Esophagus muscularis mucosa (tissue), 3 donors: ENCODE measurements at regions not wholly inside any gene's neighbourhood (a gene's known extent, or its start where the extent isn't known, plus 50 kb on each side); places are given as distances from the start of the nearest gene placed in this dataset.

Source experiments
- CTCF ChIP-seq, 3 experiments: fragments of 200-600 bp in 2 of 3; fragments of 450-650 bp in 1 of 3; sonication (generic) in 2 of 3; IDR thresholded peaks; one replicate each; pipeline ENCODE4 v1.5.1; 2017 to 2019; ENCODE audit warnings: antibody characterized with exemption in 3 of 3, mild to moderate bottlenecking in 2 of 3, moderate library complexity in 1 of 3
- EP300 ChIP-seq: sonication (generic); formaldehyde crosslinking; IDR thresholded peaks from one replicate; pipeline ENCODE4 v1.6.1; 2017; ENCODE audit warnings: antibody characterized with exemption

- TF ChIP-seq CTCF (IDR thresholded peaks at IDR 0.05) (no peak), EP300 (no peak)
Observed at GRCh38 chr17:72474719-72475477, 354.1 kb downstream of the SOX9 start.
